CD4-positive, alpha-beta T cell treated with Interleukin-12 subunit alpha and Interleukin-12 subunit beta, for 1 hour (primary cell): ENCODE measurements at regions not wholly inside any gene's neighbourhood (a gene's known extent, or its start where the extent isn't known, plus 50 kb on each side); places are given as distances from the start of the nearest gene placed in this dataset.

Source experiments
- DNase-seq: peaks from one replicate; pipeline ENCODE4 v3.0.0-alpha.2; 2020

DNA sequence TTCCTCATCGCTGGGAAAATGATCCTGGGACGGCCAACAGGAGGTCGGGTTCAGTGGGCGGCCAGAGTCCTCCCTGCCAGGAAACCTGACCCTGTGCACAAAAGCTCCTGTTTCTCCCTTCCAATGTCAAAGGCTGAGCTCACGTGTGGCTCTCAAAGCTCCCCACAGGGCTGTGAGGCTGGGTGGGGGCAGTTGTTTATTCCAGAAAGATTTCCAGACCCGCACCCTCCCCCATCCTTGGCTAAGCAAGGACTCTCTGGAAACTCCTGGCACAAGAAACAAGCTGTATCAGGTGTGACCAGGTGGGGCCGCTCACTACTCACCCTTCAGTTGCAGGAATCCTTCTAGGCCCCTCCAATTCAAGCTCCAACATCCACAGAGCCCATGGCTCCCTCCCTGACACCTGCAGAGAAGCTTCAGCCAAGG lies 131.9 kb downstream of the SHANK2 start:
- DNase-seq = no peak

- DNase-seq = no peak
Measured at GRCh38 chr11:71119656-71120269, 132.6 kb downstream of the SHANK2 start.

GRCh38 chr11:71118671-71119250 lies 133.6 kb downstream of the SHANK2 start:
- no peak for DNase-seq

GRCh38 chr11:71117311-71117710 lies 135.1 kb downstream of the SHANK2 start:
- no peak for DNase-seq

GRCh38 chr11:71116693-71117040 lies 135.7 kb downstream of the SHANK2 start:
- no peak for DNase-seq

DNA sequence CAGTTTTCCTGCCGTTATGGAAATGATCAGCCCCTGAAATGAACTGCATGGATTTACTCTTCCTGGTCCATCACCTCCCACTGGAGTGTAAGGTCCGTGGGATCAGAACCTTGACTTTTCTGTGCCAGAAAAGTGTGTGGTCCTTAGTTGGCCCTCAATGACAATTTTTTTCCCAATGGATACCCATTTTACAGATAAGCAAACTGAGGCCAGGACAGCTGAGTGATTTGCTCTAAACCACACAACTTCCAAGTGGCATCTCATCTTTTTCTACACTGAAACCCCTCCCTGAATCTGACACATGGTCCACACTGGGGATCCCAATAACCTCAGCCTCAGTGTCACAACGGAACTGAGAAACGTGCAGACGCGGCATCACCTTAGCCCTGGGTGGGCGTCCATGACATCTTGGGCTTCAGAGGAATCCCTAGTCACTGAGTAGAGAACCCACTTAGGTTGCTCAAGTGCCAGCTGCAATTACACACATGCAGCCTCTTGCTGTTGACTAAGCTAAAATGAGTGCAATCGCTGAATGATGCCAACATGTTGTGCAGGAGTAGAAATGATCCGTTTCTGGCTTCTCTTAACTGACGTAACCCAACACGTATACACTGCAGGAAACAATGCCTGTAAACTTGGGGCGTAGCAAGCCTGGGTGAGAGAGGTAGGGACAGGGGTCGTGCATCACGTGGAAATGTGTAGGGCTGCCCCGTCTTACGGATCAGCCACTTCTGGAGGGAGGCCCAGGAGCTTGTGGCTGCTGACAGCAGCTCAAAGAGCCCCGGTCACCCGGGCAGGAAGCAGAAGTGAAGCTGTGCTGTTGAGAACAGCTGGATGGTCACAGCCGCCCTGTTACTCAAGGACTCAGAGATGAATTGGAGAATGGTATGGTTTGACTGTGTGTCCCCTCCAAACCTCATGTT lies 136.3 kb downstream of the SHANK2 start:
- DNase-seq = no peak

- DNase-seq = no peak
Measured at GRCh38 chr11:71114124-71114851, 138.1 kb downstream of the SHANK2 start.

GRCh38 chr11:71112990-71113389 lies 139.4 kb downstream of the SHANK2 start:
- DNase-seq = no peak

- DNase-seq = no peak
Measured at GRCh38 chr11:71112454-71112853, 139.9 kb downstream of the SHANK2 start.

DNA sequence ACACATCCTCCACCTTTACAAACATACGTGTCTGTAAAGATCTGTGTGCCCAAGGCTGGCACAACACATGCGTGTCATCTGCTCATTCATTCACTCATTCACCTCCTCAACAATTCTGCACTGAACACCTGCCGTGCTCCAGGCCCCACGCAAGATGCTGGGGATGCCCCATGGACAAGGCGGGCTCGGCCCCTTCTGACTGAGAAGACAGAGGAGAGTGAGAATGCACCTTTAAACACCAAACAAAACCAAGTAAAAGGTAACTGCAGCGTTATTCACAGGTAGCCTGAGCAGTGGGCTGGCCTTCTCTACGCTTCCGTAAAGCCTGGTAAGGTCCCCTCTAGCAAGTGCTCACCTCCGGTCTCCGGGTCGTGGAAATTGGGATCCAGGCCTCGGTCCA lies 142.8 kb downstream of the SHANK2 start:
- DNase-seq = no peak

DNA sequence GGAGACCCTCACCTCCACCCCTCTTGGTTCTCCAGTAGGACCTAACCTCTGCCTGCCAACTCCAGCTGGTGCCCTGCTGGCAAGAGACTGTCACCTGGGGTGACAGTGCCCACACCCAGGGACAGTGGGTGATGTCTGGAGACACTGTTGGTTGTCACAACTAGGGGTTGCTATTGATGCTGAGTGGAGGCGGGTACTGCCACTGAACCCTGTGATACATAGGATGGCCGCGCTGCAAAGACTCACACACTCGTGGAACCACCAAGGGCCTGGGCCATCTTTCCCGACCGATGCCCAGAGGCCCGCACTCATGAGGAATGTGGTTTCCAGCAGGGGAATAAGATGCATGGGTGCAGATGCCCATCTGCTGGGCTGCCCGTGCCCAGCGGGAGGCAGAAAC lies 143.2 kb downstream of the SHANK2 start:
- no peak for DNase-seq

DNA sequence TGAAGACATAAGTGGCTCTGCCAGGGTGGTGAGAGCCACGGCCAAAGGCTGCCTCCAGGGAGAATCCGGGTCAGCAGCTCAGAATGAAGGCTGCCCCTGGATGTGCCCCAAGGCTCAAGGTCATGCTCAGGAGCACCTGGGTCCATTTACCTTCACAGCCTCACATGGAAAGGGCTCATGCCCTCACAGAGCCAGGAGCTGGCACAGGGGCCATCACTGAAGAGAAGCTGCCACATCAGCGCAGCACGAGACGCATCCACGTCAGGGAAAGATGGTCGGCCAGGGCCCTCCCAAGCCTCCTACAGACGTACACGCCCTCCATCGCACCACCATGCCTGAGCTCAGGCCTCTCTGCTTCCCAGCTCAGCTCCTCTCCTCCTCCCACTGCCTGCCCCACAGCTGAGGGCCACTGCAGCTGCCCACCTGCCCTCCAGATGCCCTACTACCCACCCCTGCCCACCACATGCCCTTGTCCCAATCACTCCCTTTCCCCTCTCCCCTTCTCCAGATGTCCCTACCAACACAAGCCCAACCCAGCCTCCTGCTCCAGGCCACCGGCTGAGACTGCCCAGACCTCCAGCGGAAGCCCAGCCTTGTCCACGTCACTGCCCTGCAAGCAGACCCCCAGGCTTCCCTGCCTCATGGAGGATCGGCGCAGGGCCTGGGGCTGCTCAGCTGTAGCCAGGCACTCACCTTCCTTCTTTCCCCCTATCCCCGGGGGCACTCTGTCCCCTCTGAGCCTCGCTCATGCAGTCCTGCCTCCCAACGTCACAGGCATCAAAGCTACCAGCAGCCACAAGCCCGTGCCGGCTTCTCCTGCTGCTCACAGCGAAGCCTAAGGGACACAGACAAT lies 144.1 kb downstream of the SHANK2 start:
- no peak for DNase-seq

DNA sequence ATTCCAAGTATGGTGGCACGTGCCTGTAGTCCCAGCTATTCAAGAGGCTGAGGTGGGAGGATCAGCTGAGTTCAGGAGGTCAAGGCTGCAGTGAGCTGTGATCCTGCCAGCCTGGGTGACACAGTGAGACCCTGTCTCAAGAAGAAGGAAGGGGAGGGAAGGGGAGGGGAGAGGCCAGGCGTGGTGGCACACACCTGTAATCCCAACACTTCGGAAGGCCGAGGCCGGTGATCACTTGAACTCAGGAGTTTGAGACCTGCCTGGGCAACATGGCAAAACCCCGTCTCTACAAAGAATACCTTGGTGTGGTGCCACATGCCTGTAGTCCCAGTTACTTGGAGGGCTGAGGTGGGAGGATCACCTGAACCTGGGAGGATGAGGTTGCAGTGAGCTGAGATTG lies 145.7 kb downstream of the SHANK2 start:
- no peak for DNase-seq

GRCh38 chr11:71103266-71103665 lies 149.1 kb downstream of the SHANK2 start:
- no peak for DNase-seq

DNA sequence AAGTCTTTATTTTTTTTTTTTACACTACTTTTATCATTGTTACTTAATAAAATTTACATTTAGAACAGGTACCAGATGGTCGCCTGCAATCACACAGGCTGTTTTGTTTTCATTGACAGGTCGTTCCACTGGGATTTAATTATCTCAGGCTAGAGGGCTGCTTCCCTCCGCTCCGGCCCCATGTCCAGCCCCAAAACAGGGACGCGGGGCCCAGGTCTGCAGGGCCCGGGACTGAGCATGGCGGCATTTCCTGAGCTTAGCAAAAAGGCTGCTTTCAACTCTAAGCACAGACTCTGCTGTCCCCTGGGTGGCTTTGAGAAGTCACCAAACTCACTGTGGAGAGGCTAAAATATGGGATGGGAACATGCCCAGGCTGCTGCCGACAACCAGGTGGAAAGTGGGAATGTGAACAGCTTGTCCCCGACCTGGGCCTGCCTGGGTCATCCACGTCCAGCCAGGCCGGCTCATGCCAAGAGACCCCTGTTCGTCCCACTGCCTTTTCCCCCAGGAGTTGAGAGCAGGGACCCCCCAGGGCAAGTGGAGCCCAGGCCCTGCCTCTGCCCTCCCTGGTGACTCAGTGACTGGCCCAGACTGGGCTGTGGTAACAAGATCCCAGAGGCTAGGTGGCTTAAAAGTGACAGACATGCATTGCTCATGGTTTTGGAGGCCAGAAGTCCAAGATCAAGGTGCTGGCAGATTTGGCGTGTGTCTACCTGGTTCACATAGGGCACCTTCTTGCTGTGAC lies 150.0 kb downstream of the SHANK2 start:
- DNase-seq = no peak

DNA sequence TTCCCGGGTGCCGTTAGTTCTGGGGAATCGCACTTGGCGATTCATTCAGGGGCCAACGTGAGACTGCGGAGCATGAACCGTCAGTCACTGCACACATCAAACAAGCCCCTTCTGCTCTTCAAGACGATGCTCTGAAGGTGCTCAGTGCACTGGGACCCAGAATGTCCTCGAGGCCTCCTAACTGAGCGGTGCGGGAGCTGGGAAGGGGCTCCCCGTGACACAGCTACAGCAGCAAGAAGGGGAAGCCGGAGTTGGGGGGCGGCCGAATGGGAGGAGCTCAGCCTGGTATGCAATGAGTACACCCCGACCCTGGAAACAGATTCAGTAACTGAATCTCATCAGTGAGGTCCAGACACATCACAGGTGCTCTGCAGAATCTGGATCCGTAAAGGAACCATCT lies 150.8 kb downstream of the SHANK2 start:
- no peak for DNase-seq

DNA sequence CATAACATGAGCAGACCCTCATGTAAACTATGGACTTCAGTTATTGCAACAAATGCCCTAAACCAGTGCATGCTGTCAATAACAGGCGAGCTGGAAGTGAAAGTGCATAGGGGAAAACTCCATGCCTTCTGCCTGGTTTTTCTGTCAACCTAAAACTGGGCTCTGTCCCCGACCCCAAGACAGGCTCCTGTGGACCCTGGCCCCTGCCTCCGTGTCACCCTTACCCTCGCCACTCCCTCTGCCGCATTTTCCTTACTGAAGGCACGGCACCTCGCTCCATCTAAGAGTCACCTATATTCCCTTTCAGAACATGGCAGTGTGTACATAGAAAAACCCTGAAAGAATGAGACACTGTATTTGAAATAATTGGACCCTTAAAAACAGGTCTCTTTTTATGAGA lies 151.3 kb downstream of the SHANK2 start:
- DNase-seq = no peak

- DNase-seq = no peak
Measured at GRCh38 chr11:71098776-71099175, 153.6 kb downstream of the SHANK2 start.

DNA sequence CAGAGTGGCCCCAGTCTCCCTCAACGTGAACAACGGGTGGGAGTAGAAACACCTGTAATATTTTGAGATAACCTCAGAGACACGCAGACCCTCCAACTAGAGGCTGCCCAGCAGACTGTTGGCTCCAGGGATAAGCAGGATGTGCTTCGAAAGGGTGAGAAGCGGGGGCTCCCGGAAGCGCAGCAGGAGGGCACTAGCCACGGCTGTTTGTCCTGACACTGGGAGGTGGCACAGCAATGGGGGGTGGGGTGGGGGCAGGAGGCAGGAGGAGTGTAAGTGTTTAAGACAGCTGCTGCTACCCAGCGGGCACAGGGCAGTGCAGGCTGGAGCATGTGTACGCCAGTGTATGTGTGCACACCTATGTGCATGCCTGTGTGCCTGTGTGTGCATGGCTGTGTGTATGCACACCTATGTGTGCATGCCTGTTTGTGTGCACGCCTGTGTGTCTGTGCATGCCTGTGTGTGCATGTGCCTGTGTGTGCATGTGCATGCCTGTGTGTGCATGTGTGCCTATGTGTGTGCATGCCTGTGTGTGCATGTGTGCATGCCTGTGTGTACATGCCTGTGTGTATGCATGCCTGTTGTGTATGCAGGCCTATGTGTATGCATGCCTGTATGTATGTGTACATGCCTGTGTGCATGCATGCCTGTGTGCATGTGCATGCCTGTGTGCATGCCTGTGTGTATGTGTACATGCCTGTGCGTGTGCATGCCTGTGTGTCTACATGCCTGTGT lies 154.7 kb downstream of the SHANK2 start:
- no peak for DNase-seq

GRCh38 chr11:71096751-71097388 lies 155.5 kb downstream of the SHANK2 start:
- DNase-seq = no peak
